Gastroesophageal sphincter (tissue), 4 donors: ENCODE measurements at regions not wholly inside any gene's neighbourhood (a gene's known extent, or its start where the extent isn't known, plus 50 kb on each side); places are given as distances from the start of the nearest gene placed in this dataset.

Source experiments
- ATAC-seq: fragments of 150-250 bp; one replicate; pipeline ENCODE4 v1.9.1; 2016; ENCODE audit warnings: mild to moderate bottlenecking, moderate library complexity
- H3K27ac ChIP-seq, 4 donors: fragments of 200-600 bp; sonication (generic) in 3 of 4; 1 replicate in 3 of 4; 2 replicates in 1 of 4; pipeline ENCODE4 v1.5.1; 2016 to 2019
- H3K27me3 ChIP-seq: fragments of 200-600 bp; sonication (generic); one replicate; pipeline ENCODE4 v1.5.1; 2019
- H3K36me3 ChIP-seq, 2 donors: fragments of 200-600 bp; sonication (generic); one replicate each; pipeline ENCODE4 v1.5.1; 2019; ENCODE audit warnings: control low read depth in 1 of 2
- H3K4me1 ChIP-seq, 3 donors: fragments of 200-600 bp; sonication (generic); 1 replicate in 2 of 3; 2 replicates in 1 of 3; pipeline ENCODE4 v1.5.1; 2016 to 2019; ENCODE audit warnings: control low read depth in 2 of 3
- H3K4me3 ChIP-seq, 2 donors: fragments of 200-600 bp; sonication (generic); one replicate each; pipeline ENCODE4 v1.5.1; 2019; ENCODE audit warnings: mild to moderate bottlenecking in 1 of 2, moderate library complexity in 1 of 2
- H3K9me3 ChIP-seq, 3 donors: fragments of 200-600 bp; sonication (generic); one replicate each; pipeline ENCODE4 v1.5.1; 2017 to 2019; ENCODE audit warnings: control low read depth in 2 of 3
- CTCF ChIP-seq, 4 experiments: fragments of 200-600 bp in 2 of 4; fragments of 450-650 bp in 2 of 4; sonication (generic) in 1 of 4; IDR thresholded peaks; one replicate each; pipeline ENCODE4 v1.5.1; 2017 to 2019; ENCODE audit warnings: antibody characterized with exemption in 4 of 4, mild to moderate bottlenecking in 2 of 4, moderate library complexity in 2 of 4
- EP300 ChIP-seq: sonication (generic); formaldehyde crosslinking; IDR thresholded peaks from one replicate; pipeline ENCODE4 v1.6.1; 2017; ENCODE audit warnings: antibody characterized with exemption, mild to moderate bottlenecking
- POLR2A ChIP-seq, 2 donors: fragments of 450-650 bp; IDR thresholded peaks; one replicate each; pipeline ENCODE4 v1.6.1; 2017; ENCODE audit warnings: antibody characterized with exemption in 2 of 2, mild to moderate bottlenecking in 2 of 2, moderate library complexity in 1 of 2
- POLR2AphosphoS5 ChIP-seq: sonication (generic); formaldehyde crosslinking; IDR thresholded peaks from one replicate; pipeline ENCODE4 v1.6.1; 2017; ENCODE audit warnings: antibody characterized with exemption
- WGBS, 2 donors: methylation state at CpG; one replicate each; pipeline ENCODE4 v1.1.5; 2018; ENCODE audit warnings: low coverage in 1 of 2; 5-methylcytosine and 5-hydroxymethylcytosine counted together

- Histone ChIP-seq H3K4me3 (no peak overlapping the region), H3K27ac (no peak overlapping the region), H3K36me3 (no peaks in the 10 kb centered on the region), H3K4me1 (no peaks in the 10 kb centered on the region), H3K9me3 (no peaks in the 10 kb centered on the region), H3K27me3 (peaks cover 11% of the 10 kb centered on the region)
- WGBS, 2 donors, result 55 to 73% methylated on average over 4 to 5 of the region's 5 CpGs
- no peak for ATAC-seq
- no peak for TF ChIP-seq EP300
- TF ChIP-seq CTCF (IDR thresholded peaks at IDR 0.05), result no peak
- TF ChIP-seq POLR2AphosphoS5, result no peak
- TF ChIP-seq POLR2A (IDR thresholded peaks at IDR 0.05), result no peak
Observed at GRCh38 chr2:58651930-58652329, 410.8 kb upstream of the FANCL start.

- Histone ChIP-seq H3K4me3 (no peak overlapping the region), H3K36me3 (no peaks in the 10 kb centered on the region), H3K9me3 (no peaks in the 10 kb centered on the region), H3K27ac (no peak overlapping the region), H3K27me3 (peaks cover 11% of the 10 kb centered on the region), H3K4me1 (no peaks in the 10 kb centered on the region)
- TF ChIP-seq CTCF (IDR thresholded peaks at IDR 0.05), result no peak
- TF ChIP-seq POLR2AphosphoS5, result no peak
- no peak for TF ChIP-seq POLR2A (IDR thresholded peaks at IDR 0.05)
- TF ChIP-seq EP300, result no peak
- WGBS, 2 donors, result 92% methylated on average over 3 of the region's 3 CpGs
- ATAC-seq, result no peak
Observed at GRCh38 chr2:58650781-58651180, 409.7 kb upstream of the FANCL start.

GRCh38 chr2:58649756-58650155 is 408.6 kb upstream of the FANCL start:
- H3K27me3 ChIP-seq, result peaks cover 11% of the 10 kb centered on the region
- no peak overlapping the region for H3K4me3 ChIP-seq
- WGBS, 2 donors, result 49 to 54% methylated on average over 2 of the region's 2 CpGs
- no peak overlapping the region for H3K27ac ChIP-seq
- no peaks in the 10 kb centered on the region for H3K4me1 ChIP-seq
- TF ChIP-seq POLR2AphosphoS5 (no peak), POLR2A (IDR thresholded peaks at IDR 0.05) (no peak), EP300 (no peak), CTCF (IDR thresholded peaks at IDR 0.05) (no peak)
- H3K36me3 ChIP-seq, result no peaks in the 10 kb centered on the region
- no peak for ATAC-seq
- H3K9me3 ChIP-seq, result no peaks in the 10 kb centered on the region

GRCh38 chr2:58645017-58645416 is 403.9 kb upstream of the FANCL start:
- Histone ChIP-seq H3K9me3 (no peaks in the 10 kb centered on the region), H3K4me1 (no peaks in the 10 kb centered on the region), H3K4me3 (no peak overlapping the region), H3K27me3 (no peaks in the 10 kb centered on the region), H3K27ac (no peak overlapping the region), H3K36me3 (no peaks in the 10 kb centered on the region)
- no peak for ATAC-seq
- 72 to 76% methylated on average over 4 of the region's 4 CpGs for WGBS, 2 donors
- TF ChIP-seq POLR2AphosphoS5, result no peak
- no peak for TF ChIP-seq POLR2A (IDR thresholded peaks at IDR 0.05)
- TF ChIP-seq CTCF (IDR thresholded peaks at IDR 0.05), result no peak
- no peak for TF ChIP-seq EP300

- H3K27ac ChIP-seq, result no peak overlapping the region
- no peak overlapping the region for H3K4me3 ChIP-seq
- no peaks in the 10 kb centered on the region for H3K36me3 ChIP-seq
- TF ChIP-seq POLR2AphosphoS5, result no peak
- TF ChIP-seq CTCF (IDR thresholded peaks at IDR 0.05), result no peak
- TF ChIP-seq EP300, result no peak
- no peak for TF ChIP-seq POLR2A (IDR thresholded peaks at IDR 0.05)
- no peaks in the 10 kb centered on the region for H3K27me3 ChIP-seq
- no peak for ATAC-seq
- no peaks in the 10 kb centered on the region for H3K9me3 ChIP-seq
- WGBS, 2 donors, result 62 to 71% methylated on average over 4 to 5 of the region's 5 CpGs
- H3K4me1 ChIP-seq, result no peaks in the 10 kb centered on the region
Observed at GRCh38 chr2:58644451-58644850, 403.3 kb upstream of the FANCL start.
